HK-2 (cell line): ENCODE measurements at regions not wholly inside any gene's neighbourhood (a gene's known extent, or its start where the extent isn't known, plus 50 kb on each side); places are given as distances from the start of the nearest gene placed in this dataset.
A peak's percentile ranks its signal among the peaks of the same experiment; 100 is the strongest.

ENCODE experiments used
- DNase-seq: peaks from one replicate; pipeline ENCODE4 v3.0.0-alpha.2; 2018; ENCODE audit not compliant: unreplicated experiment

- no peak for DNase-seq
Measured at GRCh38 chr12:67145692-67146091, 123.5 kb upstream of the CAND1 start.

DNA sequence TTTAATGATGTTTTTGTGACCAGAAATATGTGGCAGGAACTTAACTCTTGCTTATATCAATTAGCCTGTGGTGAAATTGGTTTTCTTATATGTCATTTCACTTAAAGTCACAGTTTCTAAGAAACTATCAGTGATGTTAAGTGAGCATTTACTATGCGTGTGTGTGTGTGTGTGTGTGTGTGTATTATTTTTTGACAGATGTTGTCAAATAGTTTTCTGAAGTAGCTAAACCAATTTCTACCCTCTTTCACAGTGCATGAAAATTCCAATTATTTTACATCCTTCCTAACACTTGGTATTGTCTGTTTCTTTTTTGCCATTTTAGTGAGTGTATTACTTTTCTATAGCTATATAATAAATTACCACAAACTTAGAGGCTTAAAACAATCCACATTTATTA is 122.1 kb upstream of the CAND1 start:
- no peak for DNase-seq

GRCh38 chr12:67147447-67147846 is 121.7 kb upstream of the CAND1 start:
- no peak for DNase-seq

- DNase-seq: no peak
Measured at GRCh38 chr12:67148265-67148664, 120.9 kb upstream of the CAND1 start.

GRCh38 chr12:67151886-67152285 is 117.3 kb upstream of the CAND1 start:
- DNase-seq: no peak

- DNase-seq: no peak
Measured at GRCh38 chr12:67152451-67152850, 116.7 kb upstream of the CAND1 start.

DNA sequence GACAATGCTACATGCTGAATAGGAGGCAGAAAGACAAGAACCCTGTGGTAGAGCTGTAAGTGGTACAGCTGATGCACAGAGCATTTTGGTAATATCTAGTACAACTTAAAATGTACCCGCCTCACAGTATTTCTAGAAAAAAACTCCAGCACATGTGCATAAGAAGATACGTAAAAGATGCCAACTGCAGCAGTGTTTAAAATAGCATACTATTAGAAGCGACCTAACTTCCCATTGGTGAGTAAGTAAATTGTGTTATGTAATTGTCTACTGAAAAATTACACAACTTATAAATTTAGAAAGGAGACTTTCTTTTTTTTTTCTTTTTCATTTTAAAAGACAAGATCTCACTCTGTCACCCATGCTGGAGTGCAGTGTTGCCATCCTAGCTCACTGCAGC is 114.3 kb upstream of the CAND1 start:
- DNase-seq: no peak

DNA sequence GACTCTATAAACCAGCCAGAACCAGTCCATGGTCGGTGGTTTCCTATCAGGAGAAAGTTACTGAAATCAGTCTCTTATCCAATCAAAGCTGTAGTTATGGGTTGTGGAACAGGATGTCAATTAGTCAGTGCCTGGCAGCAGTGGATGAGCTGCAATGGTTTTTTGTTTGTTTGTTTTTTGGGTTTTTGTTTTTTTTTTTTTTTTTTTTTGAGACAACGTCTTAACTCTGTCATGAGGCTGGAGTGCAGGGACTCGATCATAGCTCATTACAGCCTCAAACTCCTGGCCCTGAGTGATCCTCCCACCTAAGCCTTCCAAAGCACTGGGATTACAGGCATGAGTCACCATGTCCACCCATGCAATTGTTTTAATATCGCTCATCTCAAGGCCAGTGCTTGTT is 113.3 kb upstream of the CAND1 start:
- DNase-seq: no peak

- DNase-seq: peak; percentile 7
Measured at GRCh38 chr12:67161322-67161918, 107.7 kb upstream of the CAND1 start.

DNA sequence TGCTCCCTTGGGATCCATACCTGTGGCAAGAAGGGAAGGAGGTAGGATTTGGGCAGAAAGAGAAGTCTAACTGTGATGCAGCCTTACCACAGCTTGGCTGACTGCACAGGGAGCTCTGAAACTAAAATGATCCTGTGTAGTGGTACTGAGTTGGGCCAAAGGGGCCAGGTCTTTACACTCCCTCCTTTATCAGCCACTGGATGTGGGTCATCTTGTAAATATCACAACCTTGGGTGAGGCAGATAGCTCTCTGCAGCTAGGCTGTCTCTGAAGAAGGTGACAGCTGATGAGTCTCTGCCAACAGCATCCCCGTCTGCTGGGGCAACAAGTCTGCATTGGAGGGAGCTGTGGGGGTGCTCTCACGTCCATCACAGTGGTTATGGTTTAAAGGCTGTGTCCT is 95.9 kb upstream of the CAND1 start:
- DNase-seq: no peak

GRCh38 chr12:67182551-67182950 is 86.6 kb upstream of the CAND1 start:
- DNase-seq: no peak

DNA sequence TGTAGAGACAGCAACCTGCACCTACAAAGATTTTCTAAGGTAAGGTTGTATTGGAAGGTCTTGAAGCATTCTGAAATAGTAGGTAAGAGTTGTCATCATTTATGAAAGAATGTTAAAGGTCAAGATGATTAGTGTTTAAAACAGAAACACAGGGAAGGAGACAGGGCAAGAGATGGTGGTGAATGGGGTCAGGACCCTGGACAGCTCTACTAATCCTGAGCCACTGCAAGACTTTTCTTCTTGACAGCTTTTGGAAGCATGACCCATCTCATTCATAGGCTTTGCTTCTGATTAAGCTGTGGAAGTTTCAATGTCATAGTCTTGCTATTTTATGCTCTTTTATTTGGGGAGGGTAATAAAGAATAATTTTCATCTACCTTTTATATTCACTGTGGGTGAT is 75.5 kb upstream of the CAND1 start:
- peak; percentile 31 for DNase-seq

DNA sequence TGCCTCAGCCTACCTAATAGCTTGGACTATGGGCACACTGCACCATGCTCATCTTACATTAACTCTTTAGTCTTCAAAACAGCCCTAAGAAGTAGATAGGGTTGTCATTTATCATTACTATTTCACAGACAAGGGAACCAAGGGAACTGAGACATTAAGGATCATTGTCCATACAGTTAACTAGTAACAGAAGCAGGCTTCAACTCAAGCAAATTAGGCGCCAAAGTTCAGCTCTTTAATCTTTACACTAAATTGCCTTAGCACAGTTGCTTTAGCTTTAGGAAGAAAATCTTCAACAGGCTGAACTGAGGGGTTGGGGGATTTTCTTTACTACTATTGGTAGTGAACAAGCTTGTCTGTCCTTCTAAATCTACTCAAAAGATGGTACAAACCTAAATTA is 68.8 kb upstream of the CAND1 start:
- DNase-seq: no peak

GRCh38 chr12:67202011-67202677 is 67.0 kb upstream of the CAND1 start:
- no peak for DNase-seq

DNA sequence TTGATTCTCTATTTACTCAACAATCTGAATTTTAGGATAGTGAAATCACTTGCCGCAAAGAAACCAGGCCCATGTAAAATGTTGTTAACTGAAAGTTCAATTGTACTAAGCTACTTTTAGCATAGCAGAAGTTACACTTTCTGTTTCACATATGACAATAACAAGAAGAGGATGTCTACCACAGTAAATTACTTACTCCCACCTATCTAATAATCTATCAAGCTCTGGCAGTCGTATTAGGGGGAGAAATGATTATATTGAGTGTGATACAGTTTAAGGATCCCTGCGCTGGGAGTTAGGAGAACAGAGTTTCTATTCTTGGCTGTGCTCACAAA is 66.5 kb upstream of the CAND1 start:
- no peak for DNase-seq

GRCh38 chr12:67208281-67209067 is 60.7 kb upstream of the CAND1 start:
- no peak for DNase-seq

- no peak for DNase-seq
Measured at GRCh38 chr12:67211029-67211428, 58.1 kb upstream of the CAND1 start.

DNA sequence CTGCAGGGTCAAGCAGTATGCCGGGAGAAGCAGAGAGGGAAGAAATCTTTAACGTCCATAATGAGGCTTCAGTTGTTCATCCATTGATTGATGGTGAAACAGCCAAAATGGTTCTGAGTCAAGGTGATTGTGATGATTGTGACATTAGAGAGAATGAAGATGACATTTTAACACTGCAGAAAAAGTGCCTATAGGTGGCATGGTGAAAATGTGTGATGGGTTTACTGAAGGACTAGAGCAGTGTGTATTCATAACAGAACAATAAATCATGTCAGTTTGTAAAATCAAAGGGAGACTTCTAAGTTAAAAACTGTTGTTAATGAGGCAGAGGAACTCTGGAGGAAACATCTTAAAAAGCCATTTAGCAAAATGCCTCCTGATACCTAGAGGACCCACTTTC is 57.7 kb upstream of the CAND1 start:
- DNase-seq: no peak

DNA sequence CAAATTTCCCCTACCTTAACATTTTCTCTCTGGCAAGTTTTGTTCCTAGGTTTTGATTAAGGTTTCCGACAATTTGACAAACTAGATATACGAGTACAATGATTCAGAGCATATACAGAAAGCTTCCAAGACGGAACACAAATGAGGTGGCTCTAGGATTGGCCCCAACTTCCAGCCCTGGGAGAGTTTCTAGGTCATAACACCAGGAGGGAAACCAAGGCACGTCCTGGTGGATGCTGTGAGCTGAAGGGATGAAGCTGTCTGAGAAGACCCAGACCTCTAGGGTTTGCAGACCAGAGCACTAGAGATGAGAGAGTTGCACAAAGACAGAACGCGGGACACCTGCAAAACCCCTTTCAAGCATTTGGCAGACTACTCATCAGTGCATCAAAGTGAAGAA is 51.5 kb upstream of the CAND1 start:
- DNase-seq: no peak
